Activated CD8-positive, alpha-beta T cell treated with anti-CD3 and anti-CD28 coated beads, Interleukin-2, amount 10 ng/mL, durations not matched to agents 7 days and 5 days (primary cell): ENCODE measurements at regions not wholly inside any gene's neighbourhood (a gene's known extent, or its start where the extent isn't known, plus 50 kb on each side); places are given as distances from the start of the nearest gene placed in this dataset.
A peak's percentile ranks its signal among the peaks of the same experiment; 100 is the strongest.
"Not testable (repeated sequence)": the region's sequence is repeated elsewhere in the genome, so short reads cannot be mapped to it uniquely, and the experiment has no call there.

Experiments used
- ATAC-seq: fragments of 150-1000 bp; cut with Tn5 transposase; one replicate; pipeline ENCODE4 v1.10.0; 2021; ENCODE audit warnings: moderate library complexity
- CTCF ChIA-PET: fragments of 350-600 bp; sonication (Branson Sonifier 250); formaldehyde crosslinking; loops from one replicate; lab custom pipeline; 2021; ENCODE audit warnings: antibody characterized with exemption; lab: Charles Lee
- POLR2A ChIA-PET: fragments of 350-600 bp; sonication (Branson Sonifier 250); formaldehyde crosslinking; loops from one replicate; lab custom pipeline; 2021; ENCODE audit warnings: antibody characterized with exemption; lab: Charles Lee
- DNase-seq: peaks from one replicate; pipeline ENCODE4 v3.0.0-alpha.2; 2020
- H3K27ac Mint-ChIP-seq: one replicate; pipeline ENCODE4 v1.8.0; 2021; ENCODE audit warnings: mild to moderate bottlenecking, mixed read lengths
- H3K27me3 Mint-ChIP-seq: one replicate; pipeline ENCODE4 v1.8.0; 2021; ENCODE audit warnings: low read depth, mixed read lengths
- H3K36me3 Mint-ChIP-seq: one replicate; pipeline ENCODE4 v1.8.0; 2021; ENCODE audit warnings: low read depth, mixed read lengths
- H3K4me1 Mint-ChIP-seq: one replicate; pipeline ENCODE4 v1.8.0; 2021; ENCODE audit warnings: low read depth, mixed read lengths
- H3K4me3 Mint-ChIP-seq: one replicate; pipeline ENCODE4 v1.8.0; 2021; ENCODE audit warnings: mild to moderate bottlenecking, mixed read lengths
- H3K9me3 Mint-ChIP-seq: one replicate; pipeline ENCODE4 v1.8.0; 2022; ENCODE audit warnings: mixed read lengths; ENCODE audit not compliant: insufficient read depth

DNA sequence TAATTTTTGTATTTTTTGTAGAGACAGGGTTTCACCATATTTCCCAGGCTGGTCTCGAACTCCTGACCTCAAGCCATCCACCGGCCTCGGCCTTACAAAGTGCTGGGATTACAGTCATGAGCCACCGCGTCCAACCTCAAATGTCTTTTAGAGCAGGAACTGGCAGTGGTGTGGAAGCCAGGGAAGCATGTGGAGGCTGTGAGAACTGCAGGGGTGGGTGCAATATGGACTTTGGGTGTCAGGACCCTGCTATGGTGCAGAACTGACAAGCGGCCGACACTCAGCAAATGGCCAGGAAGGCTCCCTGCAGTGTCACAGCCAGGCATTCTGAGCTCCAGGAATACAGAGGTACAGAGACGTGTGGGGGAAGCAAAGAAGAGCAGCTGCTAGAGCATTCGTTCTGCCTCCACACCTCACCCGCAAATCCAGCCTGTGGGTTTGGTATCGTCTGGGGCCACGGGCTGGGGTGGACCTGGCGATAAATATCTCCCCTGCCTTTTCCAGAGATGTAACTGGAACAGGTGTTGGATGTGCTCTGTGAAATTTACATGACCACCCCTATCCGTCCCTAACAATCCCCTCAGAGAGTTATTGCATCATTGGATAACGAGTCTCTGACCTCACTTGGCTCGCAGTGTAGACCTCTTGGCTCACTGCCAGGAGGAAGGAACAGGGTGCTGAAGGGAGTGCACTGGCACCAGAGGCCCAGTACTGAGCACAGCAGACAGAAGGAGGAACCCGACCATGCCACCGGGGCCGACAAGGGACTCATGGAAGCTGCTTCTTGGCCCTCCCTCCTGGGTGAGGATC is 624.7 kb upstream of the B3GAT1 start:
- Mint-ChIP-seq H3K9me3 (no peaks in the 10 kb centered on the region), H3K27me3 (no peaks in the 10 kb centered on the region), H3K4me3 (no peak overlapping the region), H3K27ac (no peak overlapping the region), H3K4me1 (no peaks in the 10 kb centered on the region), H3K36me3 (no peaks in the 10 kb centered on the region)
- ATAC-seq: no peak
- ChIA-PET CTCF (no interaction called here), POLR2A (no interaction called here)
- no peak for DNase-seq

DNA sequence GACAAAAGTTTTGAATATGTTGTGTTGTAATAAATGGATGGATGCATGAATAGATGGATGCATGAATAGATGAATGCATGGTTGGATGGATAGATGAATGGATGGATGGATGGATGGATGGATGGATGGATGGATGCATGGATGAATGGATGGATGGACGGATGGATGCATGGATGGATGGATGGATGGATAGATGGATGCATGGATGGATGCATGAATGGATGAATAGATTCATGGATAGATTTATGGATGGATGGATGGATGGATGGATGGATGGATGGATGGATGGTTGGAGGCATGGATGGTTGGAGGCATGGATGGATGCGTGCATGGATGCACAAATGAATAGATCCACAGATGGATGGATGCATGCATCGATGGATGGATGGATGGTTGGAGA is 623.2 kb upstream of the B3GAT1 start:
- Mint-ChIP-seq H3K9me3 (no peaks in the 10 kb centered on the region), H3K27me3 (peaks cover 1% of the 10 kb centered on the region), H3K27ac (no peak overlapping the region), H3K4me3 (no peak overlapping the region), H3K36me3 (no peaks in the 10 kb centered on the region), H3K4me1 (no peaks in the 10 kb centered on the region)
- ChIA-PET POLR2A (no interaction called here), CTCF (no interaction called here)
- DNase-seq: no peak
- ATAC-seq: no peak

DNA sequence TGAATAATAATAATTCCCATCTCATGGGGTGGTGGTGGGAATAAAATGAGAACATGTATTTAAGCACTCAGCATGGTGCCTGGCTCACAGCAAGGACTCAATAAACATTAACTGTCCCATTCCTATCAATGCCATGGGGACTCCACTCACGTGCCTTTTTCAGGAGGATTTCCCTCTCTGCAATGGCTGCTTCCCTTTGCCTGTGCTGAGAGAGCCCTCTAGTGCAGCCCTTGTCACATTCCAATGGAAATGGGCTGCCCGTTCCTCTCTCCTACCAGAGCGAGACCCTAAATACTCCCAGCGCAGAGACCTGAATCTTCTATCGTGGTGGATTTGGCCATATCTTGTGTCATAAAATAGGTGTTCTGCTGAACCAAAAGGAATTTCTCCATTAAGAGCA is 621.5 kb upstream of the B3GAT1 start:
- no peak for DNase-seq
- Mint-ChIP-seq H3K4me1 (no peaks in the 10 kb centered on the region), H3K4me3 (no peak overlapping the region), H3K27ac (no peak overlapping the region), H3K27me3 (peaks cover 1% of the 10 kb centered on the region), H3K36me3 (no peaks in the 10 kb centered on the region), H3K9me3 (no peaks in the 10 kb centered on the region)
- ChIA-PET POLR2A (no interaction called here), CTCF (no interaction called here)
- ATAC-seq: no peak

DNA sequence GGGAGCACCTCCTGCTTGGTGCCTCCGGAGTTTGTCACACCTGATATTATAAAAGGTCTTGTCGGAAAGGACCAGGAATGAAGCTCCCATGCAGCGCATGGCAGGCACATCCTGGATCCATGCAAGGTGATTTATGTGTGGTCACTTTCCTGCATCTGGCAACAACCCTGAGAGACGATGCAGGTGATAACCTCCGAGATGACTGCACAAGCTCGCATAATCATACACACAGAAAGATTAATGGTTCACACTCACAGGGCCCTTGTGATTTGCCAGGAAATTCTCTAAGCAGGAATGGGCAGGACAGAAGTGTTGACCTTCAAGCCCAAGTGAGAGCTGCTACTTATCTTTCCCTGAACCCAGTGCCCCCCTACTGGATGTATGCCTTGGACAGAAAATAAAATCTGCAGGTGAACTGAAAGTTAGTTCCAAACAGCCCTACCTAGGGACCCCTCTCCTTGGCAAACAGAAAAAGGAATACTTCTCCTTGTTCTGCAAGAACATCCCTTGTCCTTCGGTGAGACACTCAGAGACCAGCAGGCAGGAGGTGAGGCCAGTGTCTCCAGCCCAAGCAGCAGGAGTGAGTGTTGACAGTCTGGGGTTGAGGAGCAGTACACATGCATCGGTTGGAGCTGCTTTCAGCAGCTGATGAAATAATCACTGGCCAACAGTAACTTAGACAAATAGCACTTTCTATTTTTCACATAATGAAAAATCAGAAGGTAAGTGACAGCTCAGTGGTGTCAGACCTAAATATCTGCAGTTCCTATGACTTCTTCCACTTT is 619.4 kb upstream of the B3GAT1 start:
- Mint-ChIP-seq H3K27me3 (peaks cover 1% of the 10 kb centered on the region), H3K9me3 (no peaks in the 10 kb centered on the region), H3K36me3 (no peaks in the 10 kb centered on the region), H3K4me3 (no peak overlapping the region), H3K27ac (no peak overlapping the region), H3K4me1 (no peaks in the 10 kb centered on the region)
- POLR2A ChIA-PET: no interaction called here
- CTCF ChIA-PET: no interaction called here
- DNase-seq: no peak
- no peak for ATAC-seq

DNA sequence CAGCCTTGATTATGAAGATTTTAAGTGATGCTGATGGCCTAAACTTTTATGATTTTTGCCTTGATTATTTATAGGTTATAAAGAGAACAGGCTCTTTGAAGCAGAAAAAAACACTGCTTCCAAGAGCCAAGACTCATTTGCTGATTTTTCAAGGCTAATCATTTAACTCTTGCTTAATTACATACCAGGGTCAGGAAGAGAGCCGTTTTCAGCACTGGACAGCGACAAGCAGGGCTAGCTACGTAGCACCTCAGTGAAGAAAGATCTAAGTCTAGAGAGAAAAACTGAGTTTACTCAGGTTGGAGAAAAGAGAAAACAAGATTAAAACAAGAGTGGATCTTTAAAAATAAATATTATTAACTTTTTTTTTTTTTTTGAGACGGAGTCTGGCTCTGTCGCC is 615.4 kb upstream of the B3GAT1 start:
- no peaks in the 10 kb centered on the region for H3K36me3 Mint-ChIP-seq
- H3K4me1 Mint-ChIP-seq: no peaks in the 10 kb centered on the region
- ChIA-PET POLR2A (no interaction called here), CTCF (no interaction called here)
- ATAC-seq: no peak
- H3K27ac Mint-ChIP-seq: no peak overlapping the region
- H3K4me3 Mint-ChIP-seq: no peak overlapping the region
- no peaks in the 10 kb centered on the region for H3K9me3 Mint-ChIP-seq
- peak; percentile 46 for DNase-seq
- peaks cover 1% of the 10 kb centered on the region for H3K27me3 Mint-ChIP-seq

DNA sequence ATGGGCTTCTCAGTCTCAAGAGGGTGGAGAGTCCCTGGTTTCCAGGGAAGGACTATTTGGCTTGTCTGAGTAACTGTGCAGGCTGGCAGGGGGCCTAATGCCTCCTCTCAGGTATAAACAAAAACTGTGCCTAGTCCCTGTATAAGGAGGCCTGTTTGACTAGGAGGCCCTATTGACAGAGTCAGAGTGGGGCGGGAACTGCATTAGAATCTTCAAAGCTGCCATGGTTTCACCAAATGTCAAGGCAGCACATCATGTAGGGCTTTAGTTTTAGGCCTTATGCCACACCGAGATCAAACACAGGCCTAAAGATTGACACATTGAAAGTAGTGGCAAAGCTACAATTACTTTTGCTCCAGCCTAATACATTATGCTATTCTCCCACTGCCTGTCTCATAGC is 611.5 kb upstream of the B3GAT1 start:
- Mint-ChIP-seq H3K4me3 (no peak overlapping the region), H3K36me3 (no peaks in the 10 kb centered on the region), H3K27ac (no peak overlapping the region), H3K4me1 (no peaks in the 10 kb centered on the region), H3K9me3 (no peaks in the 10 kb centered on the region), H3K27me3 (no peaks in the 10 kb centered on the region)
- POLR2A ChIA-PET: no interaction called here
- DNase-seq (no peak), ATAC-seq (no peak)
- CTCF ChIA-PET: no interaction called here

DNA sequence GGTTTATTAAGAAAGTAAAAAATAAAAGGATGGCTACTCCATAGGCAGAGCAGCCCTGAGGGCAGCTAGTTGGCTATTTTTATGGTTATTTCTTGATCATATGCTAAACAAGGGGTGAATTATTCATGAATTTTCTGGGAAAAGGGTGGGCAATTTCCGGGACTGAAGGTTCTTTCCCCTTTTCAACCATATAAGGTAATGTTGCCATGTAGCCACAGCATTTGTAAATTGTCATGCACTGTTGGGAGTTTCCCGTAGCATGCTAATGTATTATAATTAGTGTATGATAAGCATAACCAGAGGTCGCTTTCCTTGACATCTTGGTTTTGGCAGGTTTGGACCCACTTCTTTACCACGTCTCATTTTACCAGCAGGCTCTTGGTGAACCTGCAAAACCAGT is 610.4 kb upstream of the B3GAT1 start:
- CTCF ChIA-PET: no interaction called here
- no peaks in the 10 kb centered on the region for H3K36me3 Mint-ChIP-seq
- DNase-seq (no peak), ATAC-seq (no peak)
- no peak overlapping the region for H3K4me3 Mint-ChIP-seq
- H3K27me3 Mint-ChIP-seq: no peaks in the 10 kb centered on the region
- no peak overlapping the region for H3K27ac Mint-ChIP-seq
- no peaks in the 10 kb centered on the region for H3K4me1 Mint-ChIP-seq
- no peaks in the 10 kb centered on the region for H3K9me3 Mint-ChIP-seq
- POLR2A ChIA-PET: no interaction called here

DNA sequence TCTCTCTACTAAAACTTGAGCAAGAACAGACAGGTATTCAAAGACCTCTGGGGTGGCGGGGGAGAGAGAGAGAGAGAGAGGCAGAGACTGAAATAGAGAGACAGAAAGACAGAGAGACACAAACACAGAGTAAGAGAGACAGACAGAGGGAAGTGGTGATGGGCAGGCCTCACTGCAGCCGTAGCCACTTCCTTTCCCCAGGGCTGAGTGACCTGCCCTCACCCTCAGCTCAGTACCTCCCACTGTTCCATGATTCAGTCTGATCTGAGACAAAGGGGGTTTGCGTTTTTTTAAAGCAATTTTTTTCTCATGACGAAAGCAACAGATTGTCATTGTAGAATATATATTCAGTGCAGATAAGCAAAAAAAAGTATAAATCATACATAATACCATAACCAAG is 607.9 kb upstream of the B3GAT1 start:
- no peak overlapping the region for H3K4me3 Mint-ChIP-seq
- H3K27me3 Mint-ChIP-seq: no peaks in the 10 kb centered on the region
- H3K9me3 Mint-ChIP-seq: no peaks in the 10 kb centered on the region
- DNase-seq: no peak
- H3K27ac Mint-ChIP-seq: no peak overlapping the region
- no peaks in the 10 kb centered on the region for H3K4me1 Mint-ChIP-seq
- ChIA-PET POLR2A (no interaction called here), CTCF (no interaction called here)
- ATAC-seq: no peak
- H3K36me3 Mint-ChIP-seq: no peaks in the 10 kb centered on the region

DNA sequence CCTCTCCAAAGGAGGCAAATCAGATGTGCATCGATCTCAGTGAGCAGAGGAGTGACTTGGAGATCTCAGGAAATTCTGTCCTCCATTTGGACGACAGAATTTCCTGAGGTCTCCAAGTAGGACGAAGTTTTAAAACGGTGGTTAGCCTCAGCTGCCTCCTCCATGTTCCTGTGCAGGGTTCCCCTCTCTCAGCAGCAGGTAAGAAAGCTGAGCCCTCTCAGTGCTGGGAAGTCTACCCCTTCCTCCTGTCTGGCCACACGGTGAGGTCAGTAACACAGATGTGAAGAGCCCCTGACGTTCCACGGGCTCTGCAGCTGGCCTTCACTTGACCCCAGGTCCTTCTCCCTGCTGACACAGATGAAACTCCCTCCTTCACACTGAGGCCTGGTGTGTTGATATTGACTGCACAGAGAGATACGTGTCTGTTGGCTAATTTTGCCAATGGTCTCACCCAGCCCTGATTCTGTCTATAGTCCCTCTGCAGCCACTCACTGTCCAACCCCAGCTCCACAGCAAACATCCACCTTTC is 607.4 kb upstream of the B3GAT1 start:
- H3K27me3 Mint-ChIP-seq: no peaks in the 10 kb centered on the region
- ChIA-PET POLR2A (no interaction called here), CTCF (no interaction called here)
- H3K36me3 Mint-ChIP-seq: no peaks in the 10 kb centered on the region
- no peaks in the 10 kb centered on the region for H3K4me1 Mint-ChIP-seq
- no peak overlapping the region for H3K27ac Mint-ChIP-seq
- no peaks in the 10 kb centered on the region for H3K9me3 Mint-ChIP-seq
- ATAC-seq (no peak), DNase-seq (no peak)
- H3K4me3 Mint-ChIP-seq: no peak overlapping the region

DNA sequence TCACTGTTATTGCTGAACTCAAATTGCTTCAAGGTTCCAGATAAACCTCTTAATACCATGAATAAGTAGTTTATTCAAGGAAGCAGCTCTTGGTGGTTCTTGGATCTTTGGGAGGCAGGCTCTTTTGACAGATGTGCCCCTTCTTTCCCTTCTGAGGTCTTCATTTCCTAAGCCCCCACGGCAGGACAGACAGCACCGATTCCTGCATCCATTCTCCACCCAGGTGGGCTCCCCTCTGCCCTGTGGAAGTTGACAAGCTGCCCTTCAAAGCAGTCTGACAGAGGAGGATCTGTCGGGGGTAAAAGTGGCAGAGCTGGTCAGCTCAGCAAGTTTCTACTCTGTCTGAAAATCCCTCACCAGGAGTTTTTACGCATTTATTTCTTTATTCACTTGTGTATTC is 605.3 kb upstream of the B3GAT1 start:
- Mint-ChIP-seq H3K9me3 (no peaks in the 10 kb centered on the region), H3K4me1 (no peaks in the 10 kb centered on the region), H3K27me3 (no peaks in the 10 kb centered on the region), H3K4me3 (no peak overlapping the region), H3K27ac (no peak overlapping the region), H3K36me3 (no peaks in the 10 kb centered on the region)
- no peak for DNase-seq
- no peak for ATAC-seq
- ChIA-PET CTCF (interaction anchor here (0.9 kb wide), 1 partner anchor 58 kb away, joined by 3 read pairs; no protein-coding TSS in a partner anchor), POLR2A (no interaction called here)

DNA sequence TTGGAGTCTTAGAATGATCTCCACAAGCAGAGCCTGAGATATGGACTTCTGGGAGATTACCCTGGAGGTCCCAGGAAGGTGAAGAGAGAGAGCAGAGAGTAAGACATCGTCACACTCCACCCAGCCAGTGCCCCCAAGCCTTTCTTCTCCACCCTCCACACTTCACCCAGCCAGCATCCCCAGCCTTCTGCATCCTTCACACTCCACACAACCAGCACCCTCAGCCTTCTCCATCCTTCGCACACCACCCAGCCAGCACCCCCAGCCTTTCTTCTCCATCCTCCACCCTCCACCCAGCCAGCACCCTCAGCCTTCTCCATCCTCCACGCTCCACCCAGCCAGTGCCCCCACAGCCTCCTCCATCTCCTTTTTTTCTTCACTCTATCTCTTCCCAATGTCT is 603.9 kb upstream of the B3GAT1 start:
- H3K4me3 Mint-ChIP-seq: no peak overlapping the region
- ChIA-PET POLR2A (no interaction called here), CTCF (no interaction called here)
- ATAC-seq (no peak), DNase-seq (no peak)
- H3K27ac Mint-ChIP-seq: no peak overlapping the region
- no peaks in the 10 kb centered on the region for H3K27me3 Mint-ChIP-seq
- no peaks in the 10 kb centered on the region for H3K4me1 Mint-ChIP-seq
- H3K9me3 Mint-ChIP-seq: no peaks in the 10 kb centered on the region
- H3K36me3 Mint-ChIP-seq: no peaks in the 10 kb centered on the region

DNA sequence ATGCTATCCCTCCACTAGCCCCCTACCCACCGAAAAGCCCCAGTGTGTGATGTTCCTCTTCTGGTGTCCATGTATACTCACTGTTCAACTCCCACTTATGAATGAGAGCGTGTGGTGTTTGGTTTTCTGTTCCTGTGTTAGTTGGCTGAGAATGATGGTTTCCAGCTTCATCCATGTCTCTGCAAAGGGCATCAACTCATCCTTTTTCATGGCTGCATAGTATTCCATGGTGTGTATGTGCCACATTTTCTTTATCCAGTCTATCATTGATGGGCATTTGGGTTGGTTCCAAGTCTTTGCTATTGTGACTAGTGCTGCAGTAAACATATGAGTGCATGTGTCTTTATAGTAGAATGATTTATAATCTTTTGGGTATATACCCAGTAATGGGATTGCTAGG is 599.3 kb upstream of the B3GAT1 start:
- H3K9me3 Mint-ChIP-seq, DNase-seq, POLR2A ChIA-PET, CTCF ChIA-PET, H3K27ac Mint-ChIP-seq, ATAC-seq, H3K36me3 Mint-ChIP-seq, H3K4me1 Mint-ChIP-seq, H3K4me3 Mint-ChIP-seq, H3K27me3 Mint-ChIP-seq: not testable (repeated sequence)
